ENCODE measurements at regions not wholly inside any gene's neighbourhood (a gene's known extent, or its start where the extent isn't known, plus 50 kb on each side); places are given as distances from the start of the nearest gene placed in this dataset.

DNA sequence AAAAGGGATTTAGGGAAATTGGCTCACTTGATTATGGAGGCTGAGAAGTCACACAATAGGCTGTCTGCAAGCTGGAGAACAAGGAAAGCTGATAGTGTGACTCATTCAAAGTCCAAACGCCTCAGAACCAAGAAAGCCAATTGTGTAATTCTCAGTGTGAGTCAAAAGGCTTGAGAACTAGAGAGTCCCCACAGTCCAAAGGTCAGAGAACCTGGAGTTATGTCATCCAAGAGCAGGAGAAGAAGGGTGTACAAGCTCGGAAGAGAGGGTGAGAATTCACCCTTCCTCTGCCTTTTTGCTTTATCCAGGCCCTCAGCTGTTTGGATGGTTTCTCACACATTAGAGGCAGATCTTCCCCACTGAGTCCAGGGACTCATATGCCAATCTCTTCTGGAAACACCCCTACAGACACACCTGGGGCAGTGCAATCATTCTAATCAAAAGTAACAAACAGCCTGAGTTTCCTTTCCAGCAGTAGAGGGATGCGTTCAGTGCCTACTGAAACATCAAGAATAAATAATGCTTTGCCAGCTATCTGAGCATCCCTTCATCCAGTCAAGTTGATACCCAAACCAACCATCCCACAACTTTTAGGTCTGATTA lies 271.5 kb downstream of the SATB1 start:
- Histone ChIP-seq H3K4me2 (ENCODE audit: insufficient read depth, low read length) (no peak overlapping the region), H3K27ac (ENCODE audit: low read depth, low read length) (no peak overlapping the region), H4K20me1 (ENCODE audit: insufficient read depth, low read length) (no peaks in the 10 kb centered on the region), H3K36me3 (ENCODE audit: insufficient read depth, low read length) (no peaks in the 10 kb centered on the region), H3K79me2 (ENCODE audit: insufficient read depth, low read length) (no peaks in the 10 kb centered on the region), H2AFZ (ENCODE audit: low read length) (no peak overlapping the region), H3K4me3 (ENCODE audit: insufficient read depth, low read length) (no peak overlapping the region), H3K27me3 (ENCODE audit: insufficient read depth, low read length) (no peaks in the 10 kb centered on the region), H3K9me3 (ENCODE audit: low read depth, low read length) (no peaks in the 10 kb centered on the region), H3K4me1 (ENCODE audit: insufficient read depth, low read length) (peaks cover 10% of the 10 kb centered on the region)
- TF ChIP-seq, protein P1, sequence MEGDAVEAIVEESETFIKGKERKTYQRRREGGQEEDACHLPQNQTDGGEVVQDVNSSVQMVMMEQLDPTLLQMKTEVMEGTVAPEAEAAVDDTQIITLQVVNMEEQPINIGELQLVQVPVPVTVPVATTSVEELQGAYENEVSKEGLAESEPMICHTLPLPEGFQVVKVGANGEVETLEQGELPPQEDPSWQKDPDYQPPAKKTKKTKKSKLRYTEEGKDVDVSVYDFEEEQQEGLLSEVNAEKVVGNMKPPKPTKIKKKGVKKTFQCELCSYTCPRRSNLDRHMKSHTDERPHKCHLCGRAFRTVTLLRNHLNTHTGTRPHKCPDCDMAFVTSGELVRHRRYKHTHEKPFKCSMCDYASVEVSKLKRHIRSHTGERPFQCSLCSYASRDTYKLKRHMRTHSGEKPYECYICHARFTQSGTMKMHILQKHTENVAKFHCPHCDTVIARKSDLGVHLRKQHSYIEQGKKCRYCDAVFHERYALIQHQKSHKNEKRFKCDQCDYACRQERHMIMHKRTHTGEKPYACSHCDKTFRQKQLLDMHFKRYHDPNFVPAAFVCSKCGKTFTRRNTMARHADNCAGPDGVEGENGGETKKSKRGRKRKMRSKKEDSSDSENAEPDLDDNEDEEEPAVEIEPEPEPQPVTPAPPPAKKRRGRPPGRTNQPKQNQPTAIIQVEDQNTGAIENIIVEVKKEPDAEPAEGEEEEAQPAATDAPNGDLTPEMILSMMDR (IDR thresholded peaks at IDR 0.05; ENCODE audit: extremely low read depth, low read depth, low read length), result no peak
- DNase-seq (ENCODE audit: insufficient read length, low spot score, missing footprints), result peak; percentile 72

DNA sequence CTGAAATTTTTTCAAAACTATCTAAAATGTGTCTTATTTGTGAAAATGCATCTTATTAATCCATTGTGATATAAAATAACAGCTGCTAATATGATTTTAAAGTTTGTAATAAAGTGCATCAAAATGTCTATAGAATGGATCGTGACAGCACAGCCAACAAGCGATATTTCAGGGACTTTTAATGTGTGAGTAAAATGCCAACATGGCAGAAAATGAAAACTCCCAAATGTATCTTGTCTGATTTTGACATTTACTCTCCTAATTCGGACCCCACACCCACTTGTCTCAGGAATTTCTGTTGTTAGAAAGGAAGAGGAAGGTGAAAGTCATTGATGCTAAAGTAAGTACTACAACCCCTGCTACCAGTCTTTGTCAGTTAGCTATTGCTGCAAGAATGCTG lies 273.9 kb downstream of the SATB1 start:
- DNase-seq (ENCODE audit: insufficient read length, low spot score, missing footprints), result no peak
- TF ChIP-seq, protein P1 (IDR thresholded peaks at IDR 0.05; ENCODE audit: extremely low read depth, low read depth, low read length), result no peak
- H3K4me1 ChIP-seq (ENCODE audit: insufficient read depth, low read length), result peaks cover 10% of the 10 kb centered on the region
- H2AFZ ChIP-seq (ENCODE audit: low read length), result no peak overlapping the region
- no peaks in the 10 kb centered on the region for H3K27me3 ChIP-seq (ENCODE audit: insufficient read depth, low read length)
- H3K79me2 ChIP-seq (ENCODE audit: insufficient read depth, low read length), result no peaks in the 10 kb centered on the region
- H4K20me1 ChIP-seq (ENCODE audit: insufficient read depth, low read length), result no peaks in the 10 kb centered on the region
- H3K9me3 ChIP-seq (ENCODE audit: low read depth, low read length), result no peaks in the 10 kb centered on the region
- H3K4me2 ChIP-seq (ENCODE audit: insufficient read depth, low read length), result no peak overlapping the region
- no peak overlapping the region for H3K4me3 ChIP-seq (ENCODE audit: insufficient read depth, low read length)
- H3K36me3 ChIP-seq (ENCODE audit: insufficient read depth, low read length), result no peaks in the 10 kb centered on the region
- no peak overlapping the region for H3K27ac ChIP-seq (ENCODE audit: low read depth, low read length)

DNA sequence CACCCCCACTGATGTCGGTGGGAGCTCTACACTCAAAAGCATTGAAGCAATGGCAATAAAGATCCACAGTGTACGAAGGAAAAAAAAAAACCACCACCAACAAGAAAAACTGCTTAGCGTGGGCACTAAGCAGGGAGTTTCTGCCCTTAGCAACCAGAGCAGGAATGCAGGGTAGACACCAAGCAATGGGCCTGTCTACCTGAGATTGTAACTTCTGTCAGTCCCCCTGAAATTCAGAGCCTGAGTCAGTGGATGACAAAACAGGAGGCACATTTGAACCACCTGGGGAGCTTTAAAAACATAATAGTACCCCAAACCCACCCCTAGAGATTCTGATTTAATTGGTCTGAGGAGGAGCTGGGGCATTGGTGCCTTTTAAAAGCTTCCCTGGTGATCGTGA lies 275.2 kb downstream of the SATB1 start:
- TF ChIP-seq, protein P1 (IDR thresholded peaks at IDR 0.05; ENCODE audit: extremely low read depth, low read depth, low read length), result no peak
- H3K9me3 ChIP-seq (ENCODE audit: low read depth, low read length), result no peaks in the 10 kb centered on the region

DNA sequence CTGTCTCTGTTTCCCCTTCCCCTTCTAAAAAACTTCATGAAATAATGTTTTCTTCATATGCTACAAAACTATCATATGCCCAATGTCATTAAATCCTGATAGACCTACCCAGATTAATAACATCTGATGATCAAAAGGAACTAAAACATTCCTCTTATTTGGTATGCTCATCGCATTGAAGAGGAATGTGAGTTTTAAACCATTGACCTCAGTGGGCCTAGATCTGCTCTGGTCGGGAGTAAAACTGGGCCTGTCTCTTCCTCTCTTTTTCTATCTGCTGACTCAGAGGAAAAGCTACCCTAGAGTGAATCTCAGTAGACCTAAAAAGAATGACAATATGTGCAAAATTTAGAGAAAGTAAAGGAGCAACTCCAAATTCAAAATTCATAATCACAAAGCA lies 275.8 kb downstream of the SATB1 start:
- TF ChIP-seq, protein P1 (IDR thresholded peaks at IDR 0.05; ENCODE audit: extremely low read depth, low read depth, low read length), result no peak
- no peak overlapping the region for H3K27ac ChIP-seq (ENCODE audit: low read depth, low read length)
- H3K4me2 ChIP-seq (ENCODE audit: insufficient read depth, low read length), result no peak overlapping the region
- no peaks in the 10 kb centered on the region for H3K79me2 ChIP-seq (ENCODE audit: insufficient read depth, low read length)
- no peaks in the 10 kb centered on the region for H3K27me3 ChIP-seq (ENCODE audit: insufficient read depth, low read length)
- no peaks in the 10 kb centered on the region for H3K9me3 ChIP-seq (ENCODE audit: low read depth, low read length)
- peaks cover 10% of the 10 kb centered on the region for H3K4me1 ChIP-seq (ENCODE audit: insufficient read depth, low read length)
- no peak overlapping the region for H2AFZ ChIP-seq (ENCODE audit: low read length)
- H3K36me3 ChIP-seq (ENCODE audit: insufficient read depth, low read length), result no peaks in the 10 kb centered on the region
- no peaks in the 10 kb centered on the region for H4K20me1 ChIP-seq (ENCODE audit: insufficient read depth, low read length)
- no peak for DNase-seq (ENCODE audit: insufficient read length, low spot score, missing footprints)
- H3K4me3 ChIP-seq (ENCODE audit: insufficient read depth, low read length), result no peak overlapping the region

More for the DNA sequence above, 275.2 kb downstream of the SATB1 start:
- no peaks in the 10 kb centered on the region for H3K36me3 ChIP-seq (ENCODE audit: insufficient read depth, low read length)
- H2AFZ ChIP-seq (ENCODE audit: low read length), result no peak overlapping the region
- no peak for DNase-seq (ENCODE audit: insufficient read length, low spot score, missing footprints)
- H4K20me1 ChIP-seq (ENCODE audit: insufficient read depth, low read length), result no peaks in the 10 kb centered on the region
- H3K27ac ChIP-seq (ENCODE audit: low read depth, low read length), result no peak overlapping the region
- no peaks in the 10 kb centered on the region for H3K27me3 ChIP-seq (ENCODE audit: insufficient read depth, low read length)
- H3K4me2 ChIP-seq (ENCODE audit: insufficient read depth, low read length), result no peak overlapping the region
- H3K4me1 ChIP-seq (ENCODE audit: insufficient read depth, low read length), result peaks cover 10% of the 10 kb centered on the region
- H3K79me2 ChIP-seq (ENCODE audit: insufficient read depth, low read length), result no peaks in the 10 kb centered on the region
- no peak overlapping the region for H3K4me3 ChIP-seq (ENCODE audit: insufficient read depth, low read length)
